AG09319 (cell line): ENCODE measurements at regions not wholly inside any gene's neighbourhood (a gene's known extent, or its start where the extent isn't known, plus 50 kb on each side); places are given as distances from the start of the nearest gene placed in this dataset.
A peak's percentile ranks its signal among the peaks of the same experiment; 100 is the strongest.

Source experiments
- DNase-seq: peaks from one replicate; pipeline ENCODE4 v3.0.0-alpha.2; 2010; ENCODE audit warnings: low read depth; ENCODE audit errors: extremely low read depth
- TF ChIP-seq, protein P1 (sequence below): IDR thresholded peaks from 2 replicates; pipeline ENCODE4 v1.5.1; 2011; ENCODE audit warnings: low read depth, mild to moderate bottlenecking, inconsistent platforms, low read length, moderate library complexity

DNA sequence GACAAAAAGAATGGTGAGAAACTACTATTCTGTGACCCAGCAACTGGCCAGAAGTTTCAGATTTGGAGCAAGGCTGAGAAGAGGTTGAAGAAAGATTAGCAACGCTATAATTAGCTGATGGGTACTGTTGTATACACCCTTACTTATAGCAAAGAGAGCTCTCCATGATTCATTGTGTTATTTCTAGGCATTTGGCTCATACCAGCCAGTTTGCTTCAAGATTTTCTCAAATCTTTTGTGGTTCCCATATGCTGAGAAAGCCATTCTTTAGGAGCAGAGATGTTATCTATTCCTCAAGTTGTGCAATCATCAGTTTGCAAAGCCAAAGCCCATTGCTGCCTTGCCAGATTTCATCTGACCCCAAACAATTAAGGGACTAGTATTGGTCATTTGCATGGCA is 179.4 kb downstream of the ETS1 start:
- TF ChIP-seq, protein P1, sequence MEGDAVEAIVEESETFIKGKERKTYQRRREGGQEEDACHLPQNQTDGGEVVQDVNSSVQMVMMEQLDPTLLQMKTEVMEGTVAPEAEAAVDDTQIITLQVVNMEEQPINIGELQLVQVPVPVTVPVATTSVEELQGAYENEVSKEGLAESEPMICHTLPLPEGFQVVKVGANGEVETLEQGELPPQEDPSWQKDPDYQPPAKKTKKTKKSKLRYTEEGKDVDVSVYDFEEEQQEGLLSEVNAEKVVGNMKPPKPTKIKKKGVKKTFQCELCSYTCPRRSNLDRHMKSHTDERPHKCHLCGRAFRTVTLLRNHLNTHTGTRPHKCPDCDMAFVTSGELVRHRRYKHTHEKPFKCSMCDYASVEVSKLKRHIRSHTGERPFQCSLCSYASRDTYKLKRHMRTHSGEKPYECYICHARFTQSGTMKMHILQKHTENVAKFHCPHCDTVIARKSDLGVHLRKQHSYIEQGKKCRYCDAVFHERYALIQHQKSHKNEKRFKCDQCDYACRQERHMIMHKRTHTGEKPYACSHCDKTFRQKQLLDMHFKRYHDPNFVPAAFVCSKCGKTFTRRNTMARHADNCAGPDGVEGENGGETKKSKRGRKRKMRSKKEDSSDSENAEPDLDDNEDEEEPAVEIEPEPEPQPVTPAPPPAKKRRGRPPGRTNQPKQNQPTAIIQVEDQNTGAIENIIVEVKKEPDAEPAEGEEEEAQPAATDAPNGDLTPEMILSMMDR = no peak
- DNase-seq = peak; percentile 95

- TF ChIP-seq, protein P1 = no peak
- no peak for DNase-seq
These were observed 181.4 kb downstream of the ETS1 start for GRCh38 chr11:128405714-128406662.

DNA sequence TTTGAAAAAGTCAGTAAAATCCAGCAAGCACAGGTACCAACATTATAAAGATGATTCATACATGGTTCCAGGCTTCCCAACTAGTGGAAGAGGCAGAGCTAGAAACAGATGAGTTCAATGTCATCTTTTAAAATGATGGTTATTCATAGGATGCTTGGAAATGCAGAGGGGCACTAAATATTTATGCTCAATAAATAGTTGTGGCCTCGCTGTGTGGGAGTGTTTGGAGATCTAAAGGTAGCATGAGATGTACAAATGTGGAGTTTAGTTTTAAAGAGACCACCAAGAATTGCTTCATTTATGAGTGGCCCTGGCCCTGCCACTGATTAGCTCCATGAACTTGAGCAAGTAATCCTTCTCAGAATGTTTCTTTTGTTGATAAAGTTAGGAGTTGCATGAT is 182.2 kb downstream of the ETS1 start:
- no peak for DNase-seq
- TF ChIP-seq, protein P1 = no peak

- no peak for DNase-seq
- TF ChIP-seq, protein P1 = no peak
These were observed 182.9 kb downstream of the ETS1 start for GRCh38 chr11:128404437-128404836.

DNA sequence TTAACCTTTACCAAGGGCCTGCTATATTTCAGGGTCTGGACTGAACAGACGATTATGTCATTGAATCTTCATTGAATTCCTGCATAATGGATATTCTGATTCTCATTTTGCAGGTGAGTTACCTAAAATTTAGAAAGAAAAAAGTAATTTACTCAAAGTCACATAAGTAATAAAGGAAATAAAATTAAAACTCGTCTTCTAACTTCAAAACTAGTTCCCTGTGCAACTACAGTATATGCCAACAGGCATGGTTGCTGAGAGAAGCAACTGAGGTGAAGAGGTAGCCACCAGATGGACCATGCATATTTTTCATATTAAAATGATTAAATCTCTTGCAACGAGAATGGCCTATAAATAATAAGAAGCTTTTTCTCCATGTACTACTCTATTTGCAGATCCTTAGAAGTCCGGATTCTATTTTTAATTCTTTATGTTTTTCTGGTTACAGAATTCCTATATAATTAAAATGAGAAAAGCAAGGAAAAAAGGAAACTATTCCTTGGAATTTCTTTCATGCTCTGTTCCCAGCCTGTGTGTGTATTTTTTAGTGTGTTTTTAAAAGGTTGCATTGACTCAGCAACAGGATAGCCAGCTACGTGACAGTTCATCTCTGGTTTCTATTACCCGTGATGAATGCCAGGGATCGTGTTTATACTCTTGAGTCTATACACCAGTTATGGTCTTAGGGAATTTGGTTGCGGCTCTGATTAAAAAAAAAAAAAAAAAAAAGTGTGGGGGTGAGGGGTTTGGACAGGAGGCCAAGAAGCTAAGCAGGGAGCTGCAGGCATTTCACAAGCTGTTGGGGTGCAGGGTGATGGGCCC is 186.8 kb downstream of the ETS1 start:
- peak; percentile 80 for DNase-seq
- TF ChIP-seq, protein P1 = no peak

DNA sequence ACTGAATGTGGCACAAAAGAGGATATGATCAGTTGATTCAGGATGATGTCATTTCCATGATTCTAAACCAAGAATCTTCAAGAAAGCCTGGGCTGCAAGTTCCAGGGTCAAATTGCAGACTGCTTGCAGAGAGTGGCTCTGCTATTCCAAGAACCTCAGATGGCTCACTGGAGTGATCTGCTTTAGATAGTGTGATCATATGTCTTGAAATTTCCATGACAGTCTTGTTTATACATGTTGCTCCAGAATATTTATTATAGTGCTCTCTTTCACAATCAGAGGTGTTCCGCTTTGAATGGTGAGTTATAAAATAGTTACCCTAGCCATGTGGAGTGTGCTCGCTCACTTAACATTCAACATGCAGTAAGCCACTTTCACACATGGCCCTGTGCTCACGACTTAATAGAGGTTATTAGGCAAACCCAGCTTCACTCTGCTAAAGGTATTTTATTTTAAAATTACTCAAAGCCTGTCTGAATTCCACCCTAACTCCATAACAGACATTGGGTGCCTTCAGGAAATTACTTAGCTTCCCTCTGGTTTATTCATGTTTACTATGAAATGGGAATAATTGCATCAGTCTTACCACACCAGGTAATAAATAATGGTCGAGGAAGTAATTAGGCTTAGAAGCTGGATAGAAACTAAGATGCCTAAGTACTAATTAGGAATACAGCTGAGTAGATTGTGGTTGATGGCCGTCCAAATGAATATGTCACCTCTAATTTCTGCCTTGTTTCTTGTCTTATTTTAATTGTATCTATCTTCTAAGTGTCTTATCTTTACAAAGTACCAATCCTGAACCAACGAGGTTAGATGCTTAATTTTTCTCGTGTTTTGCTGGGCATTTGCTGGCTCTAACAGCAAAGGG is 187.9 kb downstream of the ETS1 start:
- DNase-seq = peak; percentile 57
- TF ChIP-seq, protein P1 = no peak
